ENCODE measurements at regions not wholly inside any gene's neighbourhood (a gene's known extent, or its start where the extent isn't known, plus 50 kb on each side); places are given as distances from the start of the nearest gene placed in this dataset.

- TF ChIP-seq, protein P1, sequence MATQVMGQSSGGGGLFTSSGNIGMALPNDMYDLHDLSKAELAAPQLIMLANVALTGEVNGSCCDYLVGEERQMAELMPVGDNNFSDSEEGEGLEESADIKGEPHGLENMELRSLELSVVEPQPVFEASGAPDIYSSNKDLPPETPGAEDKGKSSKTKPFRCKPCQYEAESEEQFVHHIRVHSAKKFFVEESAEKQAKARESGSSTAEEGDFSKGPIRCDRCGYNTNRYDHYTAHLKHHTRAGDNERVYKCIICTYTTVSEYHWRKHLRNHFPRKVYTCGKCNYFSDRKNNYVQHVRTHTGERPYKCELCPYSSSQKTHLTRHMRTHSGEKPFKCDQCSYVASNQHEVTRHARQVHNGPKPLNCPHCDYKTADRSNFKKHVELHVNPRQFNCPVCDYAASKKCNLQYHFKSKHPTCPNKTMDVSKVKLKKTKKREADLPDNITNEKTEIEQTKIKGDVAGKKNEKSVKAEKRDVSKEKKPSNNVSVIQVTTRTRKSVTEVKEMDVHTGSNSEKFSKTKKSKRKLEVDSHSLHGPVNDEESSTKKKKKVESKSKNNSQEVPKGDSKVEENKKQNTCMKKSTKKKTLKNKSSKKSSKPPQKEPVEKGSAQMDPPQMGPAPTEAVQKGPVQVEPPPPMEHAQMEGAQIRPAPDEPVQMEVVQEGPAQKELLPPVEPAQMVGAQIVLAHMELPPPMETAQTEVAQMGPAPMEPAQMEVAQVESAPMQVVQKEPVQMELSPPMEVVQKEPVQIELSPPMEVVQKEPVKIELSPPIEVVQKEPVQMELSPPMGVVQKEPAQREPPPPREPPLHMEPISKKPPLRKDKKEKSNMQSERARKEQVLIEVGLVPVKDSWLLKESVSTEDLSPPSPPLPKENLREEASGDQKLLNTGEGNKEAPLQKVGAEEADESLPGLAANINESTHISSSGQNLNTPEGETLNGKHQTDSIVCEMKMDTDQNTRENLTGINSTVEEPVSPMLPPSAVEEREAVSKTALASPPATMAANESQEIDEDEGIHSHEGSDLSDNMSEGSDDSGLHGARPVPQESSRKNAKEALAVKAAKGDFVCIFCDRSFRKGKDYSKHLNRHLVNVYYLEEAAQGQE (IDR thresholded peaks at IDR 0.05; ENCODE audit: low read depth, low read length), result no peak
- TF ChIP-seq, protein P2, sequence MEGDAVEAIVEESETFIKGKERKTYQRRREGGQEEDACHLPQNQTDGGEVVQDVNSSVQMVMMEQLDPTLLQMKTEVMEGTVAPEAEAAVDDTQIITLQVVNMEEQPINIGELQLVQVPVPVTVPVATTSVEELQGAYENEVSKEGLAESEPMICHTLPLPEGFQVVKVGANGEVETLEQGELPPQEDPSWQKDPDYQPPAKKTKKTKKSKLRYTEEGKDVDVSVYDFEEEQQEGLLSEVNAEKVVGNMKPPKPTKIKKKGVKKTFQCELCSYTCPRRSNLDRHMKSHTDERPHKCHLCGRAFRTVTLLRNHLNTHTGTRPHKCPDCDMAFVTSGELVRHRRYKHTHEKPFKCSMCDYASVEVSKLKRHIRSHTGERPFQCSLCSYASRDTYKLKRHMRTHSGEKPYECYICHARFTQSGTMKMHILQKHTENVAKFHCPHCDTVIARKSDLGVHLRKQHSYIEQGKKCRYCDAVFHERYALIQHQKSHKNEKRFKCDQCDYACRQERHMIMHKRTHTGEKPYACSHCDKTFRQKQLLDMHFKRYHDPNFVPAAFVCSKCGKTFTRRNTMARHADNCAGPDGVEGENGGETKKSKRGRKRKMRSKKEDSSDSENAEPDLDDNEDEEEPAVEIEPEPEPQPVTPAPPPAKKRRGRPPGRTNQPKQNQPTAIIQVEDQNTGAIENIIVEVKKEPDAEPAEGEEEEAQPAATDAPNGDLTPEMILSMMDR (IDR thresholded peaks at IDR 0.05), result no peak
- TF ChIP-seq CHD2 (IDR thresholded peaks at IDR 0.05; ENCODE audit: low read length, partially characterized antibody) (no peak), EZH2phosphoT487 (IDR thresholded peaks at IDR 0.05; ENCODE audit: borderline replicate concordance, low read depth) (no peak), MXI1 (IDR thresholded peaks at IDR 0.05; ENCODE audit: low read depth, low read length) (no peak), POLR2AphosphoS5 (IDR thresholded peaks at IDR 0.05; ENCODE audit: low read depth, low read length) (no peak), RCOR1 (IDR thresholded peaks at IDR 0.05; ENCODE audit: low read length) (no peak), NFIC (IDR thresholded peaks at IDR 0.05; ENCODE audit: borderline replicate concordance) (no peak), SMC3 (IDR thresholded peaks at IDR 0.05; ENCODE audit: low read depth, low read length) (no peak)
- TF ChIP-seq, protein P3, sequence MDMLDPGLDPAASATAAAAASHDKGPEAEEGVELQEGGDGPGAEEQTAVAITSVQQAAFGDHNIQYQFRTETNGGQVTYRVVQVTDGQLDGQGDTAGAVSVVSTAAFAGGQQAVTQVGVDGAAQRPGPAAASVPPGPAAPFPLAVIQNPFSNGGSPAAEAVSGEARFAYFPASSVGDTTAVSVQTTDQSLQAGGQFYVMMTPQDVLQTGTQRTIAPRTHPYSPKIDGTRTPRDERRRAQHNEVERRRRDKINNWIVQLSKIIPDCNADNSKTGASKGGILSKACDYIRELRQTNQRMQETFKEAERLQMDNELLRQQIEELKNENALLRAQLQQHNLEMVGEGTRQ (IDR thresholded peaks at IDR 0.05; ENCODE audit: borderline replicate concordance, low read depth, low read length), result no peak
Measured at GRCh38 chr3:23062982-23063381, 140.1 kb upstream of the UBE2E2 start.

Measured in SK-N-SH (cell line).